GM23248 (cell line): ENCODE measurements at regions not wholly inside any gene's neighbourhood (a gene's known extent, or its start where the extent isn't known, plus 50 kb on each side); places are given as distances from the start of the nearest gene placed in this dataset.

Experiments used
- DNase-seq: peaks from one replicate; pipeline ENCODE4 v3.0.0-alpha.2; 2015
- H2AFZ ChIP-seq: fragments of 200-600 bp; sonication (generic); 2 replicates; pipeline ENCODE4 v1.6.1; 2016; ENCODE audit warnings: antibody characterized with exemption
- H3F3A ChIP-seq: fragments of 200-600 bp; sonication (generic); 2 replicates; pipeline ENCODE4 v1.6.1; 2016; ENCODE audit warnings: mild to moderate bottlenecking, antibody characterized with exemption, mixed run types; ENCODE audit not compliant: insufficient read depth
- H3K27ac ChIP-seq: fragments of 200-600 bp; sonication (generic); 2 replicates; pipeline ENCODE4 v1.5.1; 2016; ENCODE audit warnings: mild to moderate bottlenecking
- H3K27me3 ChIP-seq: fragments of 200-600 bp; sonication (generic); replicated peaks from 2 replicates; pipeline ENCODE4 v1.6.1; 2016; ENCODE audit warnings: mild to moderate bottlenecking; ENCODE audit not compliant: insufficient read depth
- H3K36me3 ChIP-seq: fragments of 200-600 bp; sonication (generic); 2 replicates; pipeline ENCODE4 v1.6.1; 2016; ENCODE audit warnings: low read depth, mild to moderate bottlenecking
- H3K4me1 ChIP-seq: fragments of 200-600 bp; sonication (generic); 2 replicates; pipeline ENCODE4 v1.6.1; 2016; ENCODE audit warnings: mild to moderate bottlenecking; ENCODE audit not compliant: insufficient read depth
- H3K4me2 ChIP-seq: fragments of 200-600 bp; sonication (generic); one replicate; pipeline ENCODE4 v1.6.1; 2016; ENCODE audit warnings: mild to moderate bottlenecking; ENCODE audit not compliant: unreplicated experiment
- H3K4me3 ChIP-seq: fragments of 200-600 bp; sonication (generic); 2 replicates; pipeline ENCODE4 v1.5.1; 2016; ENCODE audit warnings: mild to moderate bottlenecking
- H3K79me2 ChIP-seq: fragments of 200-600 bp; sonication (generic); 2 replicates; pipeline ENCODE4 v1.6.1; 2016; ENCODE audit warnings: mild to moderate bottlenecking; ENCODE audit not compliant: insufficient read depth
- H3K9ac ChIP-seq: fragments of 200-600 bp; sonication (generic); 2 replicates; pipeline ENCODE4 v1.6.1; 2016; ENCODE audit warnings: mild to moderate bottlenecking
- H3K9me2 ChIP-seq: fragments of 200-600 bp; sonication (generic); 2 replicates; pipeline ENCODE4 v1.6.1; 2016; ENCODE audit warnings: mixed run types, mild to moderate bottlenecking, moderate library complexity; ENCODE audit not compliant: insufficient read depth
- H3K9me3 ChIP-seq: fragments of 200-600 bp; sonication (generic); one replicate; pipeline ENCODE4 v1.6.1; 2017; ENCODE audit warnings: low read depth
- H4K20me1 ChIP-seq: fragments of 200-600 bp; sonication (generic); 2 replicates; pipeline ENCODE4 v1.6.0; 2016; ENCODE audit not compliant: insufficient read depth
- EZH2 ChIP-seq: fragments of 200-600 bp; sonication (generic); IDR thresholded peaks from 2 replicates; pipeline ENCODE4 v1.6.1; 2018; ENCODE audit warnings: antibody characterized with exemption, mild to moderate bottlenecking; ENCODE audit not compliant: insufficient read depth, poor library complexity, severe bottlenecking
- EZH2phosphoT487 ChIP-seq: fragments of 200-600 bp; sonication (generic); IDR thresholded peaks from 2 replicates; pipeline ENCODE4 v1.6.1; 2018; ENCODE audit warnings: antibody characterized with exemption, moderate library complexity, mild to moderate bottlenecking, low read depth; ENCODE audit not compliant: insufficient read depth
- WGBS, 2 experiments: methylation state at CpG; one replicate each; pipeline ENCODE4 v1.1.6; 2015 to 2017; ENCODE audit warnings: low lambda C conversion rate in 2 of 2, low coverage in 1 of 2; ENCODE audit errors: missing lambda C conversion rate in 2 of 2; 5-methylcytosine and 5-hydroxymethylcytosine counted together
- in situ Hi-C: fragments of 300-500 bp; cut with MboI; formaldehyde crosslinking; loops from 2 replicates; pipeline ENCODE4 v1.15.0; 2020

GRCh38 chr3:158918008-158918407 lies 116.2 kb downstream of the MFSD1 start:
- Histone ChIP-seq H3K79me2 (no peaks in the 10 kb centered on the region), H3F3A (peaks cover 3% of the 10 kb centered on the region; the same call in 1 of the 2 replicates), H3K4me1 (peaks cover 14% of the 10 kb centered on the region), H3K9me2 (no peaks in the 10 kb centered on the region), H3K36me3 (no peaks in the 10 kb centered on the region), H4K20me1 (no peaks in the 10 kb centered on the region), H2AFZ (no peak overlapping the region), H3K9ac (no peak overlapping the region), H3K4me2 (no peak overlapping the region), H3K27me3 (no peaks in the 10 kb centered on the region), H3K9me3 (no peaks in the 10 kb centered on the region), H3K27ac (peak overlapping the region; percentile 34; the same call in 1 of the 2 replicates), H3K4me3 (no peak overlapping the region)
- in situ Hi-C loops, result loop anchor here (10.0 kb wide), 1 partner anchor 337 kb away; no protein-coding TSS in a partner anchor
- DNase-seq, result peak; percentile 93
- WGBS, 2 experiments, result 22 to 28% methylated on average over 3 of the region's 3 CpGs
- TF ChIP-seq EZH2, result no peak
- no peak for TF ChIP-seq EZH2phosphoT487

- Histone ChIP-seq H3K4me3 (no peak overlapping the region), H3K79me2 (no peaks in the 10 kb centered on the region), H3K4me2 (no peak overlapping the region), H3K36me3 (no peaks in the 10 kb centered on the region), H3K9ac (no peak overlapping the region), H3K27ac (peak overlapping the region; percentile 34; the same call in 1 of the 2 replicates), H2AFZ (no peak overlapping the region), H3K9me2 (no peaks in the 10 kb centered on the region), H3K4me1 (peaks cover 14% of the 10 kb centered on the region), H4K20me1 (no peaks in the 10 kb centered on the region), H3K9me3 (no peaks in the 10 kb centered on the region), H3K27me3 (no peaks in the 10 kb centered on the region), H3F3A (peaks cover 3% of the 10 kb centered on the region; the same call in 1 of the 2 replicates)
- peak; percentile 6 for DNase-seq
- WGBS, 2 experiments, result 93 to 94% methylated on average over 2 of the region's 2 CpGs
- no peak for TF ChIP-seq EZH2phosphoT487
- in situ Hi-C loops, result loop anchor here (10.0 kb wide), 1 partner anchor 336 kb away; no protein-coding TSS in a partner anchor
Observed at GRCh38 chr3:158918451-158918850, 116.6 kb downstream of the MFSD1 start.

- Histone ChIP-seq H3K27ac (no peak overlapping the region), H3K9me2 (no peaks in the 10 kb centered on the region), H3K4me1 (peaks cover 14% of the 10 kb centered on the region), H3K4me2 (no peak overlapping the region), H3K4me3 (no peak overlapping the region), H3K79me2 (no peaks in the 10 kb centered on the region), H4K20me1 (no peaks in the 10 kb centered on the region), H2AFZ (no peak overlapping the region), H3K9ac (no peak overlapping the region), H3K27me3 (no peaks in the 10 kb centered on the region), H3K9me3 (no peaks in the 10 kb centered on the region), H3K36me3 (no peaks in the 10 kb centered on the region), H3F3A (peaks cover 3% of the 10 kb centered on the region; the same call in 1 of the 2 replicates)
- peak; percentile 63 for DNase-seq
- TF ChIP-seq EZH2, result no peak
- TF ChIP-seq EZH2phosphoT487, result no peak
- in situ Hi-C loops, result no loop called here
Observed at GRCh38 chr3:158920371-158920770, 118.5 kb downstream of the MFSD1 start.

- in situ Hi-C loops, result no loop called here
- Histone ChIP-seq H3K4me2 (no peak overlapping the region), H3K27me3 (no peaks in the 10 kb centered on the region), H3K9ac (no peak overlapping the region), H2AFZ (no peak overlapping the region), H3F3A (no peaks in the 10 kb centered on the region), H4K20me1 (no peaks in the 10 kb centered on the region), H3K4me1 (0 out of 2 replicates have a peak, but pooled peaks cover 7% of the 10 kb centered on the region), H3K9me2 (no peaks in the 10 kb centered on the region), H3K27ac (no peak overlapping the region), H3K79me2 (no peaks in the 10 kb centered on the region), H3K9me3 (no peaks in the 10 kb centered on the region), H3K4me3 (no peak overlapping the region), H3K36me3 (no peaks in the 10 kb centered on the region)
- WGBS, 2 experiments, result 55 to 59% methylated on average over 5 of the region's 5 CpGs
- TF ChIP-seq EZH2phosphoT487, result no peak
- no peak for TF ChIP-seq EZH2
- DNase-seq, result no peak
Observed at GRCh38 chr3:158925021-158925420, 123.2 kb downstream of the MFSD1 start.
